Choroid plexus epithelial cell (primary cell): ENCODE measurements at regions not wholly inside any gene's neighbourhood (a gene's known extent, or its start where the extent isn't known, plus 50 kb on each side); places are given as distances from the start of the nearest gene placed in this dataset.
"Not testable (repeated sequence)": the region's sequence is repeated elsewhere in the genome, so short reads cannot be mapped to it uniquely, and the experiment has no call there.

ENCODE experiments used
- DNase-seq: peaks from one replicate; pipeline ENCODE4 v3.0.0-alpha.2; 2010; ENCODE audit warnings: low read depth
- H3K4me3 ChIP-seq: 2 replicates; pipeline ENCODE4 v1.5.1; 2011; ENCODE audit warnings: low read depth, mild to moderate bottlenecking, control low read depth, low read length, moderate library complexity
- TF ChIP-seq, protein P1 (sequence below): conservative IDR thresholded peaks from 2 replicates; pipeline ENCODE4 v1.5.1; 2011; ENCODE audit warnings: low read depth, mild to moderate bottlenecking, control low read depth, inconsistent platforms, low read length, moderate library complexity

GRCh38 chr1:213793482-213794067, 194.2 kb upstream of the PROX1 start:
- TF ChIP-seq, protein P1, sequence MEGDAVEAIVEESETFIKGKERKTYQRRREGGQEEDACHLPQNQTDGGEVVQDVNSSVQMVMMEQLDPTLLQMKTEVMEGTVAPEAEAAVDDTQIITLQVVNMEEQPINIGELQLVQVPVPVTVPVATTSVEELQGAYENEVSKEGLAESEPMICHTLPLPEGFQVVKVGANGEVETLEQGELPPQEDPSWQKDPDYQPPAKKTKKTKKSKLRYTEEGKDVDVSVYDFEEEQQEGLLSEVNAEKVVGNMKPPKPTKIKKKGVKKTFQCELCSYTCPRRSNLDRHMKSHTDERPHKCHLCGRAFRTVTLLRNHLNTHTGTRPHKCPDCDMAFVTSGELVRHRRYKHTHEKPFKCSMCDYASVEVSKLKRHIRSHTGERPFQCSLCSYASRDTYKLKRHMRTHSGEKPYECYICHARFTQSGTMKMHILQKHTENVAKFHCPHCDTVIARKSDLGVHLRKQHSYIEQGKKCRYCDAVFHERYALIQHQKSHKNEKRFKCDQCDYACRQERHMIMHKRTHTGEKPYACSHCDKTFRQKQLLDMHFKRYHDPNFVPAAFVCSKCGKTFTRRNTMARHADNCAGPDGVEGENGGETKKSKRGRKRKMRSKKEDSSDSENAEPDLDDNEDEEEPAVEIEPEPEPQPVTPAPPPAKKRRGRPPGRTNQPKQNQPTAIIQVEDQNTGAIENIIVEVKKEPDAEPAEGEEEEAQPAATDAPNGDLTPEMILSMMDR: no peak
- DNase-seq: no peak
- H3K4me3 ChIP-seq: no peak overlapping the region

DNA sequence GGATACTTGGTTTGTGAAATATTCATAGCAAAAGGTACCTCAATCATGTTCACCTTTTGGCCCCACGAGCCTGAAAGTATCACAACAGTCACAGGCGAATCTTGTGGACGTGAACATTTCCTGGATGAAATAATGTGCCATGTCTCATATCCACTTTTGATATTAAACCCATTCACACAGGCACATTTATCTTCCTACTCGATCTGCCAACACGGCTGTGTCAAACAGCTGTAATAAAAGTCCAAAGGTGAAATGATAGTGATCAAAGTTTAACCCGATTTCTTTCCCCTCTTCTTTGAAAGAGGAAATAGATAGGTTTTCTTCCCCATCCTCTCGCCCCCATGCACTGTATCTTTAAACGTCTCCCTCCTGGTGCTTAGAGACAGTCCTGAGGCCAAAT, 191.2 kb upstream of the PROX1 start:
- TF ChIP-seq, protein P1: no peak
- no peak for DNase-seq
- H3K4me3 ChIP-seq: no peak overlapping the region

- DNase-seq, H3K4me3 ChIP-seq: not testable (repeated sequence)
Measured at GRCh38 chr1:213808288-213808687, 179.5 kb upstream of the PROX1 start.

- TF ChIP-seq, protein P1: no peak
- DNase-seq: no peak
- H3K4me3 ChIP-seq: no peak overlapping the region
Measured at GRCh38 chr1:213817156-213817555, 170.6 kb upstream of the PROX1 start.

DNA sequence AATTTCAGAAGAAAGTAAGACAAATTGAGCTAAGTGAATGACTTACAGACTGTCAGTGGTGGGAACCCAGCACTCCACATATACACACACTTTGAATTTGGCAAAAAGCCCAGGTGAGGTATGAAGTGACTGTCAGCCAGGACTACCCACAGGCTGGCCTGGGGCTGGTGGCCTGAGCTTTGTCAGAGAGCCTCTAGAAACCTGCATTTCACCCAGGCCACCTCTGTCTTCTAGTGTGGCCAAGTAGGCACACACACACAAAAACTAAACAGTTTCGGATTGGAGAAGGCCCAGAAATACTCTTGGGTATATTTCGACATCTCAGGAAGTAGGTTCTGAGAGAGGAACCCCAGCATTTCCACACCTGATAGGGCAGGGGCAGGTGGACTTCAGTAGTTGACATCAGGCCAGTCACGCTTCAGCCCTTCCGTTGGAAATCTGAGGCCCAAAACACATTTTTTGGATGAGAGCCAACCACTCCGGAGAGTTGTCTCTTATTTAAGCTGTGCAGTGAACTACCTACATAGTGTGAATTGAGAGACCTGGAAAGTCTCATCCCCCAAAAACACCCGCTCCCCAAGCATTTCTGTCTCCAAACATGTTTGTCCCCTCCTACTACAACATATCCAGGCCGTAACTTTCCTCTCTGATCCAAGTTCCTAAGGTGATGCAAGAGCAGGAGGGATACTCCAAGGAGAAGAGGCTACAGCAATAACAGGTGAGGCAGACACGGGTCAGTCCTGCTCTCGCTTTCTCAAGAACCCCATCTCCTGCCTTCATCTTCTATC, 167.2 kb upstream of the PROX1 start:
- TF ChIP-seq, protein P1: no peak
- no peak overlapping the region for H3K4me3 ChIP-seq
- DNase-seq: no peak

GRCh38 chr1:213821175-213821942, 166.4 kb upstream of the PROX1 start:
- no peak overlapping the region for H3K4me3 ChIP-seq
- TF ChIP-seq, protein P1: no peak
- no peak for DNase-seq

- DNase-seq: no peak
- TF ChIP-seq, protein P1: no peak
- H3K4me3 ChIP-seq: no peak overlapping the region
Measured at GRCh38 chr1:213821943-213822334, 165.8 kb upstream of the PROX1 start.
